NT2/D1 (cell line): ENCODE measurements at regions not wholly inside any gene's neighbourhood (a gene's known extent, or its start where the extent isn't known, plus 50 kb on each side); places are given as distances from the start of the nearest gene placed in this dataset.

Source experiments
- DNase-seq: peaks from one replicate; pipeline ENCODE4 v3.0.0-alpha.2; 2011; ENCODE audit warnings: low read depth, low spot score
- H3K27me3 ChIP-seq: 2 replicates; pipeline ENCODE4 v1.6.0; 2011; ENCODE audit warnings: mild to moderate bottlenecking; ENCODE audit not compliant: insufficient read length, insufficient read depth
- H3K36me3 ChIP-seq: 2 replicates; pipeline ENCODE4 v1.6.1; 2011; ENCODE audit warnings: mild to moderate bottlenecking, low read length, mixed read lengths; ENCODE audit not compliant: insufficient read depth, insufficient read length
- H3K4me1 ChIP-seq: 2 replicates; pipeline ENCODE4 v1.5.1; 2011; ENCODE audit not compliant: insufficient read depth, insufficient read length
- H3K4me3 ChIP-seq: 2 replicates; pipeline ENCODE4 v1.5.1; 2011; ENCODE audit warnings: low read depth; ENCODE audit not compliant: insufficient read length
- H3K9ac ChIP-seq: 2 replicates; pipeline ENCODE4 v1.6.0; 2011; ENCODE audit warnings: low read depth; ENCODE audit not compliant: insufficient read length
- H3K9me3 ChIP-seq: 2 replicates; pipeline ENCODE4 v1.5.1; 2011; ENCODE audit warnings: mild to moderate bottlenecking, low read length; ENCODE audit not compliant: insufficient read depth
- SUZ12 ChIP-seq: IDR thresholded peaks from 2 replicates; pipeline ENCODE4 v1.6.1; 2011; ENCODE audit not compliant: insufficient read length, insufficient read depth; ENCODE audit errors: extremely low read depth
- YY1 ChIP-seq: IDR thresholded peaks from 2 replicates; pipeline ENCODE4 v1.6.1; 2011; ENCODE audit not compliant: insufficient read length, insufficient read depth
- ZNF274 ChIP-seq: IDR thresholded peaks from 2 replicates; pipeline ENCODE4 v1.6.1; 2011; ENCODE audit warnings: mild to moderate bottlenecking, low read depth, low read length

DNA sequence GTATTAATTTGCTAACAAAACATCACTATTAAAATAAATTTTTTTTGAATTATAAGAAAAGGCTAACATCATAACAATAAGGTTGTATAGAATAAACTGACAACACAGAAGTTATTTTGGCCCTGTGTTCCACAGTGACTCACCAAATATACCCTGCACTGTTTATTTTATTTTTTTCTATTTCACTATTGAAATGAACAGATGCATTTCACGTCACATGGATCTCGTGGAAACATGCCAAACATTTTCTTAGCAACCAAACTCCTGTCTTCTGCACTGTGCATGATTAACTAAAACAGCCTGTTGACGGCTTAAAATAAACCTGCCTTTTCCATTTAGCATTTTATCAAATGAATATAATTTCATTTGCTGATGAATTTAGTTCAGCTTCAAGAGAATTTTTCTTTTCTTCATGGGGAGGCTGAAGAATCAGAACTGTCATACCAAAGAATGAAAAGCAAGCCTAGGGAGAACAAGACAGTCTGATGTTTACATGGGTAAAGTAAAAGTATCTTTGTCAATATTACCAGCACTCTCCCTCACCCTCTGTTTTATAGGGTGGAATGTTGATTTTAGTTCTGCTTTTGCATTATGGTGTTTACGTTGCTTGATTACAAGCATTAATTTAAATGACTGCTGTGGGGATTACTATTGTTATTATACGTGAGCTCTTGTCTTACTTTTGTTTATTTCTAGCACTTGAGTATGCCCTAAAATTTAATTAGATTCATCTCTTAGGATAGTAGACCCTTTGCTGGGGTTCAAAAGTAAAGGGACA is 115.3 kb downstream of the LCA5 start:
- Histone ChIP-seq H3K36me3 (no peaks in the 10 kb centered on the region), H3K4me1 (no peaks in the 10 kb centered on the region), H3K9ac (no peak overlapping the region), H3K27me3 (no peaks in the 10 kb centered on the region), H3K9me3 (no peaks in the 10 kb centered on the region), H3K4me3 (no peak overlapping the region)
- TF ChIP-seq ZNF274 (no peak), YY1 (no peak)
- no peak for DNase-seq

DNA sequence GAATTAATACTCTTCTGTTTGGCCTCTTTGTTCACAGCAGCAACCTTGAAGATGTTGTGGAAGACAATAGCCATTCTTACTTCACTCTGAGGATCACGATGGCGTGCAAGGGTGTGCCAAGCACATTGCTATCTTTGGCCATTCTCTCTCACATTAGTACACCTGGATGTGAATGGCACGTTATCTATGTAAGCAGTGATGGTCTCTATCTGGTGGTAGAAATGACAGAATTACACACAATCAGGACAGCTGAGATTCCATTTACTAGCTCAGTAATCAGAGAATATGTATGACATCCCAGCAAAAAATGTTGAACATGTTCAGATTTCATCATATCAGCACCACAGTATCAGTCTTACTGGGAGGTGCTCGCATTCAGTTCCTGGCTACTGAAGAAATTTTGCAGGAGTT is 116.2 kb downstream of the LCA5 start:
- Histone ChIP-seq H3K4me1 (no peaks in the 10 kb centered on the region), H3K36me3 (no peaks in the 10 kb centered on the region), H3K9ac (no peak overlapping the region), H3K9me3 (no peaks in the 10 kb centered on the region), H3K4me3 (no peak overlapping the region), H3K27me3 (no peaks in the 10 kb centered on the region)
- TF ChIP-seq YY1: no peak
- no peak for TF ChIP-seq SUZ12
- TF ChIP-seq ZNF274: no peak
- DNase-seq: no peak

DNA sequence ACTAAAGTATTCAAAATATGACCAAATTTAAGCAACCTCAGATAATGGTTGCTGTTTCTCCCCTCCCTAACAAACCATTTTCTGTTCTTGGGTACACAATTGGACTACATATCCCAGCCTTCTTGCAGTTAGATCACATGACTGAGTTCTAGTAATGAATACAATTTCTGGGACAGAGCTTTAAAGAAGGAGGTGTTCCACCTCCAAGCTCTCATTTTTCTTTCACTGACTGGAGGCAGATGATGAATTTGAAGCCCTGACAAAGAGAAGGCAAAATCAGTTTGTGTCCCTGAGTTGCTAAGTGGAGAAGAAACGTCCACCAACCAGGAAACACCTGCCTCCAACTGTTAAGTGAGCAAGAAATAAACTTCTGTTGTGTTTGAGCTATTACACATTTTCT is 117.2 kb downstream of the LCA5 start:
- no peaks in the 10 kb centered on the region for H3K27me3 ChIP-seq
- no peaks in the 10 kb centered on the region for H3K36me3 ChIP-seq
- H3K9me3 ChIP-seq: no peaks in the 10 kb centered on the region
- H3K9ac ChIP-seq: no peak overlapping the region
- no peak for TF ChIP-seq SUZ12
- no peak for TF ChIP-seq YY1
- TF ChIP-seq ZNF274: no peak
- DNase-seq: no peak
- no peak overlapping the region for H3K4me3 ChIP-seq
- no peaks in the 10 kb centered on the region for H3K4me1 ChIP-seq

DNA sequence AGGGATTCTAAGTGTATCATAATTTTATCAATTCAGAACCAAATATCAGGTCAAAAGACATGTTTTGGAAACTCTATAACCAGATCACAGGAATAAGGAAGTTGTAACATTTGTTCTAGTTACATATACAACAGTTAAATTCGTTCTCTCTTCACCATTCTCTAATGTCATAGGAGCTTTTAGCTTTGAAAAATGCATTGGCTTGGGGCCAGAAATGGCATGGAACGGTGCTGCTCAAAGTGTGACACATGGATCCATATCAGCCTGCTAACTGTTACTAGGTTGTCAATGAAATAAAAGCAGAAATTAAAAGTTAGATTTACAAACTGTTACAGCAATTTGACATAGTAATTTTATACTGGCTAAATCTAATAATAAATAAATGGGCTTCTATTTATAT is 120.3 kb downstream of the LCA5 start:
- H3K9me3 ChIP-seq: no peaks in the 10 kb centered on the region
- no peak overlapping the region for H3K9ac ChIP-seq
- H3K36me3 ChIP-seq: no peaks in the 10 kb centered on the region
- no peaks in the 10 kb centered on the region for H3K27me3 ChIP-seq
- no peak for DNase-seq
- no peak overlapping the region for H3K4me3 ChIP-seq
- TF ChIP-seq SUZ12 (no peak), ZNF274 (no peak), YY1 (no peak)
- no peaks in the 10 kb centered on the region for H3K4me1 ChIP-seq

DNA sequence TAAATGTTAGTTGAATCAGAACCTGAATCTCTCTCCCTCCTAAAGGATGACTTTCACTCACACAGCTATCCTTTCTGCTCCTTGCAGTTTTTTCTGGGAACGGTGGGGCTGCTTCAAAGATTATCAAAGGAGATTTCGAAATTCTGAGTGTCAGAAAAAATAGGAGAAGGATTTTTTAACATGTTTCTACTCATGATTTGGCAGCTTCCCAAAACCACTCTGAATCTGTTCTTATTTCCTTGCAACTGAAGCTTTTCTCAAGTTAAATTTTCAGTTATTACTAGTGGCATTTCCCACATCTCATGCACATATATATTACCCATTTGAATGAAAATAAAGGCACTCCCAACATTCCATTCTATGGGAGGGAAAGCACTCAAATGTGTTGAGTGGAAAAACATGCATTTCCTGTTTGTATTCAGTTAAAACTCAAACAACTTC is 123.6 kb downstream of the LCA5 start:
- Histone ChIP-seq H3K4me1 (no peaks in the 10 kb centered on the region), H3K4me3 (no peak overlapping the region), H3K27me3 (no peaks in the 10 kb centered on the region), H3K9ac (no peak overlapping the region), H3K36me3 (no peaks in the 10 kb centered on the region), H3K9me3 (no peaks in the 10 kb centered on the region)
- TF ChIP-seq YY1 (no peak), ZNF274 (no peak), SUZ12 (no peak)
- no peak for DNase-seq

DNA sequence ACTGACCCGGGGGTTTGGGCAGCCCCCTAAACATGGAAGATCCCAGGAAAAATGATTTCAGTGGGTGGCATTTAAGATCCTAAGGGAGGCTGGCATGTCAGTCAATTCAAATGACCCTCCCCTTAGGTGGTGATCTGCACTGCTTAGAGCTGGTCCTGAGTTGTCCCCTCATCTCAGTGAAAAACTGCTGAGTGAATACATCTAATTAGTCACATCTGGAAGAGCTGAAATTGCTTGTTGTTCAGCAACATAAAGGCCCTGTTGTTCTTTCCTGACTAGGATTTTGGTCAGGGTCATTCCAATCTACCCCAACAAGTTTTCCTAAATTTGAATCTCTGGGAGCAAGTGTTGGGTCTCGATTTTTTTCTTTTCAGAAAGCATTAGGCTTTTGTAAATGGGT is 126.4 kb downstream of the LCA5 start:
- H3K9ac ChIP-seq: no peak overlapping the region
- H3K4me3 ChIP-seq: no peak overlapping the region
- H3K36me3 ChIP-seq: no peaks in the 10 kb centered on the region
- DNase-seq: no peak
- no peak for TF ChIP-seq YY1
- no peak for TF ChIP-seq SUZ12
- TF ChIP-seq ZNF274: no peak
- no peaks in the 10 kb centered on the region for H3K4me1 ChIP-seq
- no peaks in the 10 kb centered on the region for H3K9me3 ChIP-seq
- no peaks in the 10 kb centered on the region for H3K27me3 ChIP-seq

DNA sequence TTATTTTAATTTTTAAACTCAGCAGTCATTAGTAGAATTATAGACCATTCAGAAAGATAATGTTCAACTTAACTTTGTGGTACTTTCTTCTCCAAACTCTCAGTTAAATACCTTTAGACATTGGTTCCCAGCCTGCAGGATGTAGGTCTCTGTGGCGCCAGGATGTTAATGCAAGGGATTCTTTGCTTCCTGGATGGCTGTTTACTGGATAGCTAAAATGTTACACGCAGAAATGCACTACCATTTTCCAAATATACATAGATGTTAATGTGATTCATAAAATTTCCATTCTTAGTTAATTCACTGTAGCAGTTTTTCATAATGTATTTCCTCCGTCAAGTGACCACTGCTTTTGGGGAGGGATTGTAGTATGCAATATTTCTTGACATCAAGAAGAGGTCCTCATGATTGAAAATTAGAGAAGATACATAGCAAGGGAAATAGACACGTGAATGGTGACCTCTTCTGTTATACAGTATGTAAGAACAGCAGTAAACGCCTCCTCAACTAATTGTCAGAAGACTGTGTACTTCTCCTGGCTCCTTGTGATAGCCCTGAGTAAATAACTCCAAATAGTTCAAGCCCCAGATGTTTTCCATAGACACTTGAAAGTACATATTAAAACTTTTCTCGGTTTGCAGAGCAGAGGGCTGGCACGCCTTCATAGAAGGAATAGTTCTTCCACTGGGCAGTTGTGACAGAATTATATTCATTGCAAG is 128.8 kb downstream of the LCA5 start:
- Histone ChIP-seq H3K27me3 (no peaks in the 10 kb centered on the region), H3K9ac (no peak overlapping the region), H3K36me3 (no peaks in the 10 kb centered on the region), H3K4me3 (no peak overlapping the region), H3K4me1 (no peaks in the 10 kb centered on the region), H3K9me3 (no peaks in the 10 kb centered on the region; the same call in 1 of the 2 replicates)
- TF ChIP-seq ZNF274: no peak
- no peak for TF ChIP-seq SUZ12
- TF ChIP-seq YY1: no peak
- DNase-seq: no peak

DNA sequence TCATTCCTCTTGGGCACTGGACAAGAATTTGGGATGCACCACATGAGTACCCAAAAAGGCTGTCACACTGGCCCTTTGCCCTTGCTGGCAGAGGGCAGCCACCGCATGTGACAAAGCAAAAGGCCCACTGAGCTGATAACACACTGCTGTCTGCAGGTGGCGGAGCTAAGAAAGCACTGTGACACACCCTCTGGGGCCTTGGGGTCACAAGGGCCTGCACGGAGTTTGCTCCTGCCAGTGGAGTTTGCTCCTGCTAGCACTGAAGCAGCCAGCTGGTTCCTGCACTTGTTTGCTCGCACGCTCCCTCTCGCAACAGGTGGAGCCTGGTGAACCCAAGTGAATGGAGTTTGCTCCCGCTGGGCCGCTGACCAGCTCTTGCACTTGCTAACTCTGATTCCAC is 132.6 kb downstream of the LCA5 start:
- Histone ChIP-seq H3K4me3 (no peak overlapping the region), H3K27me3 (no peaks in the 10 kb centered on the region), H3K9me3 (no peaks in the 10 kb centered on the region; the same call in 1 of the 2 replicates), H3K9ac (no peak overlapping the region), H3K4me1 (no peaks in the 10 kb centered on the region), H3K36me3 (no peaks in the 10 kb centered on the region)
- no peak for TF ChIP-seq ZNF274
- no peak for DNase-seq
